ENCODE measurements at regions not wholly inside any gene's neighbourhood (a gene's known extent, or its start where the extent isn't known, plus 50 kb on each side); places are given as distances from the start of the nearest gene placed in this dataset.

GRCh38 chr13:47250146-47250545 lies 353.3 kb upstream of the HTR2A start:
- TF ChIP-seq, protein P1, sequence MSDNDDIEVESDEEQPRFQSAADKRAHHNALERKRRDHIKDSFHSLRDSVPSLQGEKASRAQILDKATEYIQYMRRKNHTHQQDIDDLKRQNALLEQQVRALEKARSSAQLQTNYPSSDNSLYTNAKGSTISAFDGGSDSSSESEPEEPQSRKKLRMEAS (IDR thresholded peaks at IDR 0.05; ENCODE audit: low read depth, low read length), result no peak
- TF ChIP-seq, protein P2, sequence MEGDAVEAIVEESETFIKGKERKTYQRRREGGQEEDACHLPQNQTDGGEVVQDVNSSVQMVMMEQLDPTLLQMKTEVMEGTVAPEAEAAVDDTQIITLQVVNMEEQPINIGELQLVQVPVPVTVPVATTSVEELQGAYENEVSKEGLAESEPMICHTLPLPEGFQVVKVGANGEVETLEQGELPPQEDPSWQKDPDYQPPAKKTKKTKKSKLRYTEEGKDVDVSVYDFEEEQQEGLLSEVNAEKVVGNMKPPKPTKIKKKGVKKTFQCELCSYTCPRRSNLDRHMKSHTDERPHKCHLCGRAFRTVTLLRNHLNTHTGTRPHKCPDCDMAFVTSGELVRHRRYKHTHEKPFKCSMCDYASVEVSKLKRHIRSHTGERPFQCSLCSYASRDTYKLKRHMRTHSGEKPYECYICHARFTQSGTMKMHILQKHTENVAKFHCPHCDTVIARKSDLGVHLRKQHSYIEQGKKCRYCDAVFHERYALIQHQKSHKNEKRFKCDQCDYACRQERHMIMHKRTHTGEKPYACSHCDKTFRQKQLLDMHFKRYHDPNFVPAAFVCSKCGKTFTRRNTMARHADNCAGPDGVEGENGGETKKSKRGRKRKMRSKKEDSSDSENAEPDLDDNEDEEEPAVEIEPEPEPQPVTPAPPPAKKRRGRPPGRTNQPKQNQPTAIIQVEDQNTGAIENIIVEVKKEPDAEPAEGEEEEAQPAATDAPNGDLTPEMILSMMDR (IDR thresholded peaks at IDR 0.05; ENCODE audit: low read depth, low read length), result no peak
- TF ChIP-seq POLR2A (IDR thresholded peaks at IDR 0.05; ENCODE audit: extremely low read depth, insufficient read length), result no peak

Data from NB4 (cell line).